HEK293T (cell line): ENCODE measurements at regions not wholly inside any gene's neighbourhood (a gene's known extent, or its start where the extent isn't known, plus 50 kb on each side); places are given as distances from the start of the nearest gene placed in this dataset.
"Not testable (repeated sequence)": the region's sequence is repeated elsewhere in the genome, so short reads cannot be mapped to it uniquely, and the experiment has no call there.

ENCODE experiments used
- BHLHE40 ChIP-seq: fragments of 450-650 bp; IDR thresholded peaks from 2 replicates; pipeline ENCODE4 v1.6.1; 2016; ENCODE audit warnings: mild to moderate bottlenecking, moderate library complexity, borderline replicate concordance
- FOXA1 ChIP-seq: fragments of 450-650 bp; IDR thresholded peaks from 2 replicates; pipeline ENCODE4 v1.6.1; 2016; ENCODE audit warnings: mild to moderate bottlenecking
- FOXM1 ChIP-seq: fragments of 450-650 bp; IDR thresholded peaks from 2 replicates; pipeline ENCODE4 v1.6.1; 2017; ENCODE audit warnings: mild to moderate bottlenecking, borderline replicate concordance
- SP1 ChIP-seq: fragments of 450-650 bp; IDR thresholded peaks from 2 replicates; pipeline ENCODE4 v1.6.1; 2017
- TARDBP ChIP-seq: fragments of 450-650 bp; IDR thresholded peaks from 2 replicates; pipeline ENCODE4 v1.6.1; 2016
- ZNF384 ChIP-seq: fragments of 450-650 bp; IDR thresholded peaks from 2 replicates; pipeline ENCODE4 v1.6.1; 2016

DNA sequence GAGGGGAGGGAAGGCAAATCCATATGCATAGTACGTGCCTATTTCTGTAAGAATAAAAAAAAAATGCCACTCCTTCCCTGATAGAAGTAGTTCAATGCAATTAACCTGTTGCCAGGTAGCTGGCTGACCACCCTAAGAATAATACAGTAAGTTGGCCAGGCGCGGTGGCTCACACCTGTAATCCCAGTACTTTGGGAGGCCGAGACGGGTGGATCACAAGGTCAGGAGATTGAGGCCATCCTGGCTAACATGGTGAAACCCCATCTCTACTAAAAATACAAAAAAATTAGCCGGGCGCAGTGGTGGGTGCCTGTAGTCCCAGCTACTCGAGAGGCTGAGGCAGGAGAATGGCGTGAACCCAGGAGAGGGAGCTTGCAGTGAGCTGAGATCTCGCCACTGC lies 510.3 kb downstream of the PRDM9 start:
- TF ChIP-seq ZNF384, TARDBP, FOXA1, BHLHE40, SP1, FOXM1: not testable (repeated sequence)
